Central memory CD8-positive, alpha-beta T cell (primary cell): ENCODE measurements at regions not wholly inside any gene's neighbourhood (a gene's known extent, or its start where the extent isn't known, plus 50 kb on each side); places are given as distances from the start of the nearest gene placed in this dataset.

Source experiments
- ATAC-seq: fragments of 150-1000 bp; cut with Tn5 transposase; replicated peaks from 2 replicates; pipeline ENCODE4 v1.10.0; 2022; ENCODE audit warnings: mild to moderate bottlenecking, moderate FRiP score, moderate number of reproducible peaks; ENCODE audit not compliant: poor library complexity, severe bottlenecking; ENCODE audit errors: extremely low read depth
- DNase-seq, 2 donors: peaks; one replicate each; pipeline ENCODE4 v3.0.0; 2021; ENCODE audit warnings: low spot score in 2 of 2
- H3K27ac Mint-ChIP-seq: one replicate; pipeline ENCODE4 v1.8.0; 2022; ENCODE audit warnings: low read depth, mild to moderate bottlenecking, moderate library complexity, mixed read lengths
- H3K27me3 Mint-ChIP-seq: one replicate; pipeline ENCODE4 v1.8.0; 2022; ENCODE audit warnings: mixed read lengths
- H3K36me3 Mint-ChIP-seq: one replicate; pipeline ENCODE4 v1.8.0; 2022; ENCODE audit warnings: mild to moderate bottlenecking, moderate library complexity, mixed read lengths; ENCODE audit not compliant: insufficient read depth
- H3K4me1 Mint-ChIP-seq: one replicate; pipeline ENCODE4 v1.8.0; 2022; ENCODE audit warnings: mixed read lengths
- H3K4me3 Mint-ChIP-seq: one replicate; pipeline ENCODE4 v1.8.0; 2022; ENCODE audit warnings: mild to moderate bottlenecking, moderate library complexity, mixed read lengths
- H3K9me3 Mint-ChIP-seq: one replicate; pipeline ENCODE4 v1.8.0; 2022; ENCODE audit warnings: mixed read lengths

DNA sequence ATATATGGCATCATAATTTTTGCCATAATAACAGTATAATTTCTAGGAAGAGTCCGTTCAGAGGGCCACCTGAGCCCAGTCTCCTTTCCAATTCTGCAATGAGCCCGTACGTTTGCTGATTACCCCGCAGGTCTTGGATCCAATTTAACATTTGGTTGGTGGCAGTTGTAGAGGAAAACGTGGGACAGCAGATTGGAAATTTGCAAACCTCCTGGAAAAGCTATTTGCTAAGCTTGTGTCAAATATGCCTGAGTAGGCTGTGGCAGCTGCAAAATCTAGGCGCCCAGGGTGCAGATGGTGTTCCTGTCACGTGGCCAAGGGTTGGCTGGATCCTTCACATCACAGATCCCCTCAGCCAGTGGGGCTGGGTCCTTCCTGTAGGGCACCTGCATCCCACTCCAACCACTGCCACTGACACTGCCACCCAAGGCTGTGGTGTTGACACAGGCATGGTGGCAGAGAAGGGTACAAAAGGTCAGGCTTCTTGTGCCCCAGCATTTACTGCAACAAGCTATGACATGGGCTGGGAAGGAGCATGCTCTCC is 174.8 kb upstream of the SYT6 start:
- Mint-ChIP-seq H3K27me3 (no peaks in the 10 kb centered on the region), H3K9me3 (no peaks in the 10 kb centered on the region), H3K4me1 (peaks cover 56% of the 10 kb centered on the region), H3K4me3 (no peak overlapping the region), H3K36me3 (no peaks in the 10 kb centered on the region), H3K27ac (no peak overlapping the region)
- no peak for DNase-seq
- ATAC-seq, result no peak

DNA sequence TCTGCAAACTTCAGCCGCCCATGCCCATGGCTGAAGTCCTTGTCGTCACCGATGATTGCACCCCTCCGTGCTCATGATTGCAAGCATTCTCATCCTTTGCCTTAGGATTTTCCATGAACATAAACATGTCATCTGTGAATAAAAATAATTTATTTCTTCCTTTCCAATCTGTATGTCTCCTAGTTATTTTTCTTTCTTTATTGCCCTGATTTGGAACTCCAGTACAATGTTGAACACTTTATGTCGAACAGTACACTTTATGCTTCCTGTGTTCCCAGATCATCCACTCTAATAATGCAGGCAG is 170.9 kb upstream of the SYT6 start:
- Mint-ChIP-seq H3K4me1 (peaks cover 21% of the 10 kb centered on the region), H3K27ac (no peak overlapping the region), H3K9me3 (no peaks in the 10 kb centered on the region), H3K4me3 (no peak overlapping the region), H3K27me3 (no peaks in the 10 kb centered on the region), H3K36me3 (no peaks in the 10 kb centered on the region)
- ATAC-seq (no peak), DNase-seq (no peak)

DNA sequence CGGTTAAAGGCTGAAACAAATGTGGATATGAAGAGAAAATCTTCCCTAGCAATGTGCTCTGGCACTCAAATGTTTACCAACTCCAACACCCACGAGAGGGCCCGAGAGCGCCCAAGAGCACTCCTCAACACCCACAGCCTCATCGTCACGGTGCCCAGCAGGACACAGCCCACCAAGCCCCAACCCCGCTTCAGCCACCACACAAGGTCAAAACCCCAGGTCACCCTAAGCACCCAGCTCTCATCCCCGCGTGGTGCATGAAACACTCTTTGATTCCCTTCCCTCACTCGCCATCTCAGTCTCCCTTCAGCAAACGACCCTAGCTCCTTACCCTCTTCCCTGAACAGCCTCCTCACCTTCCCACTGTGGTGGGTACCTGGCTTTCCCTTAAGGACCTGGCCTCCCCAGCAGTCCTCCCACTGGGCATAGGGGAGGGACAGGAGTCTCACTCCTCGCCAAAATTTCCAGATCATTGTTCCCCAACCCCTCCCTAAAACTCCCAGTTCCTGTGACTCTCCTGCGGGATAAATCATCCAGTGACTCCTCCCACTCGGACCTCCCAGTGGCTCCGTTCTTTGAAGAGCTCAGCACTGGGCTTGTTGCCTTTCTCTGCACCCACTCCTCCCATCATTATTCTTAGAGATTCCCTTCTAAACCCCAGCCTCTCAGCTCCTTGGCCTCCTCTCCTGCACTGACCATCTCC is 170.4 kb upstream of the SYT6 start:
- Mint-ChIP-seq H3K4me3 (no peak overlapping the region), H3K36me3 (no peaks in the 10 kb centered on the region), H3K27me3 (no peaks in the 10 kb centered on the region), H3K27ac (no peak overlapping the region), H3K4me1 (peaks cover 16% of the 10 kb centered on the region), H3K9me3 (no peaks in the 10 kb centered on the region)
- DNase-seq (no peak), ATAC-seq (no peak)

DNA sequence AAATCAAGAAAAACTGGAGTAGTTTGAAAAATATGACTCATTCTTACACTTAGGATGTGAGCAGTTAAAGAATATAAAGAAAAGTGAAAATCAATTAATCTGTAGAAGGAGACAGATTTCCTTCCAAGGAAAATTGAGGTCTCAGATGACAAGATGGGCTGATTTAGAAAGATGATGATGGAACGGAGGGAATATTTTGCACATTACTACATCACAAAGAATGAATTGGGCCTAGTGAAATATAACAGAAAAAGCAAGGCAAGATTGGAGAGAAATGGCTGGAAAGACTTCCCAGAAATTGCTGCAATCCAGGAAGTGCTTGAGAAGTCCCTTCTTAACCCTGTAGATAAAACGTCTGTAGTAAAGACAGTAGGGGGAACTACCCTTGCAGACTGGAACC is 169.1 kb upstream of the SYT6 start:
- no peaks in the 10 kb centered on the region for H3K36me3 Mint-ChIP-seq
- no peak overlapping the region for H3K27ac Mint-ChIP-seq
- no peaks in the 10 kb centered on the region for H3K9me3 Mint-ChIP-seq
- peaks cover 8% of the 10 kb centered on the region for H3K4me1 Mint-ChIP-seq
- H3K27me3 Mint-ChIP-seq, result no peaks in the 10 kb centered on the region
- ATAC-seq (no peak), DNase-seq (no peak)
- no peak overlapping the region for H3K4me3 Mint-ChIP-seq

DNA sequence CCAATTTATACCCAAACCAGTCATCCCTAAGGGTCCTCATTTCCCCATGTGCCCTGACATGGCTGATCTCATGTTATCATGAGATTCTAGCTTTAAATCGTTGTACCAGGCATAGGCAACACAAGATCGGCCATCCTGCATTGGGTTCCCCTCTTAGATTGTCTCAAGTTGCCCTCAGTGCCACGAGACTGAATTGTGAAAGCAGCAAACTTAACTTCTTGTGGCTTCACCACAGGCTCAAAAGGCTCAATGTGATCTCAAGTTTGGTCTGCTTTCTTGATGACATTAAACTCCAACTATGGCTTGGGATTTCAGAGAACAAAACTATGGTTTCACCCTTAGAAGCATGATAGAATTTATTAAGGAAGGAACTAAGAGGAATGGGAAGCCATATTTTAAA is 168.5 kb upstream of the SYT6 start:
- no peaks in the 10 kb centered on the region for H3K9me3 Mint-ChIP-seq
- no peaks in the 10 kb centered on the region for H3K27me3 Mint-ChIP-seq
- H3K4me3 Mint-ChIP-seq, result no peak overlapping the region
- H3K27ac Mint-ChIP-seq, result no peak overlapping the region
- no peak for DNase-seq
- ATAC-seq, result no peak
- H3K4me1 Mint-ChIP-seq, result peaks cover 5% of the 10 kb centered on the region
- no peaks in the 10 kb centered on the region for H3K36me3 Mint-ChIP-seq

DNA sequence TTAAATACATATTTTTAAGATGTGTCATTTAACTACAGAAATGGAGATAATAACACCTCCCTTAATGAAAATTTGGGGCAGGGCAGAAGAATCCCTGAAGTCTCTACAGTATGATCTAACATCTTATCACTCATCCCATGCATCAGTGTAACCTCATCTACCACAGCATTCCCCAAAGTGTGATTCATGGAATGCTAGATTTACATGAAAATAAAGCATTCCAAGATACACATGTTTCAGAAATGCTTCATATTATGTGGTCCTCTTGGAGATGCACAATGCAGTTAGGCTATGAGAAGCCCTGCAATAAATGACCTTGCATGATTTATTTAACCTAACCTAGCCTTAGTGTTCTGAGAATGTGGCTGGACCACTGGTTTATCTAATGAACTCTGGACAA is 166.9 kb upstream of the SYT6 start:
- H3K4me1 Mint-ChIP-seq, result peaks cover 5% of the 10 kb centered on the region
- H3K36me3 Mint-ChIP-seq, result no peaks in the 10 kb centered on the region
- no peaks in the 10 kb centered on the region for H3K27me3 Mint-ChIP-seq
- DNase-seq (no peak), ATAC-seq (no peak)
- H3K9me3 Mint-ChIP-seq, result no peaks in the 10 kb centered on the region
- H3K27ac Mint-ChIP-seq, result no peak overlapping the region
- no peak overlapping the region for H3K4me3 Mint-ChIP-seq

DNA sequence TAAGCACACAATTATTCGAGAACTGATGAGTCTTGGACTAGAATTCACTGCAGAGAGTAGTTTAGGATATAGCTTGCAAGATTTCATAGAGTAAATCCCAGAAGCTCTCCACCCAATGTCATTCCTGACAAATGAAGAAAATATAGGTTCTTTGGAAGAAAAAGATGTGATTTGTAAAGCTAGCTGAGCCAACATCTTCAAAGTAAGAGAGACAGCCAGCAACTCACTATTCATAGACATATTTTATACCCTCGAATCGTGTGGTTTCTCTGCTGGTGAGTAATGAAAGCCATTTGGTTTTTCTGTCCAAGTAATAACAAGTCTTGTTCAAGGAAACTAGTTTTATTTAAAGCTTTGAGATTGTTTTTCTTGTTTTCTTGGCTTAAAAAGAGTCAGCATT is 165.7 kb upstream of the SYT6 start:
- peaks cover 5% of the 10 kb centered on the region for H3K4me1 Mint-ChIP-seq
- H3K36me3 Mint-ChIP-seq, result no peaks in the 10 kb centered on the region
- no peaks in the 10 kb centered on the region for H3K9me3 Mint-ChIP-seq
- no peak overlapping the region for H3K4me3 Mint-ChIP-seq
- H3K27ac Mint-ChIP-seq, result no peak overlapping the region
- DNase-seq (no peak), ATAC-seq (no peak)
- H3K27me3 Mint-ChIP-seq, result no peaks in the 10 kb centered on the region

DNA sequence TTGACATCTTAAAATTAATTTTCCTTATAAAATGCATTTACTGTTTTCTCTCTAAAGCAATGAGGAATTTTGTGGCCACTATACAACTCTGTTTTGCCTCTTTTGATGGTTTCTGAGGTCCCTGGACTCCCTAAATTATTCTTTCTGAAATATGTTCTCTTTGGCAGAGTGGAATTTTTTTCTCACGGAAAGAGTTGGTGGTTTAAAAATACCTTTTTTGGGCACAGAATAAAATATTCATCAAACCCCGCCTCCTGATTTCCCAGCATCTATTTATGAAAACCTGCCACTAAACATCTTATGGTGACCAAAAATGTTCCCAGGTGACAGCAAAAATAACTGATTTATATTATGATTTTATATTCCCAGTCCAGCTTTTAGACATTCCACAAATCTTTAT is 165.3 kb upstream of the SYT6 start:
- Mint-ChIP-seq H3K36me3 (no peaks in the 10 kb centered on the region), H3K27ac (no peak overlapping the region), H3K4me1 (peaks cover 5% of the 10 kb centered on the region), H3K4me3 (no peak overlapping the region), H3K27me3 (no peaks in the 10 kb centered on the region), H3K9me3 (no peaks in the 10 kb centered on the region)
- DNase-seq, result no peak
- no peak for ATAC-seq

DNA sequence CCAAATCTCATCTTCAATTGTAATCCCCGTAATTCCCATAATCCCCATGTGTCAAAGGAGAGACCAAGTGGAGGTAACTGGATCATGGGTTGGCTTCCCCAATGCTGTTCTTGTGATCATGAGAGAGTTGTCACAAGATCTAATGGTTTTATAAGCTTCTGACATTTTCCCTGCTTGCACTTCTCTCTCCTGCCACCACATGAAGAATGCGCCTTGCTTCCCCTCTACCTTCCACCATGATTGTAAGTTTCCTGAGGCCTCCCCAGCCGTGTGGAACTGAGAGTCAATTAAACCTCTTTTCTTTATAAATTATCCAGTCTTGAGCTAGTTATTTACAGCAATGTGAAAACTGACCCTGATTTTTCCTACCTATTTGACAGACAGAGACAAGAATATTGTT is 162.5 kb upstream of the SYT6 start:
- H3K4me1 Mint-ChIP-seq, result peaks cover 5% of the 10 kb centered on the region
- no peaks in the 10 kb centered on the region for H3K27me3 Mint-ChIP-seq
- peaks cover 2% of the 10 kb centered on the region for H3K36me3 Mint-ChIP-seq
- no peaks in the 10 kb centered on the region for H3K9me3 Mint-ChIP-seq
- ATAC-seq, result no peak
- peak overlapping the region; percentile 11 for H3K27ac Mint-ChIP-seq
- DNase-seq, result no peak
- H3K4me3 Mint-ChIP-seq, result no peak overlapping the region

DNA sequence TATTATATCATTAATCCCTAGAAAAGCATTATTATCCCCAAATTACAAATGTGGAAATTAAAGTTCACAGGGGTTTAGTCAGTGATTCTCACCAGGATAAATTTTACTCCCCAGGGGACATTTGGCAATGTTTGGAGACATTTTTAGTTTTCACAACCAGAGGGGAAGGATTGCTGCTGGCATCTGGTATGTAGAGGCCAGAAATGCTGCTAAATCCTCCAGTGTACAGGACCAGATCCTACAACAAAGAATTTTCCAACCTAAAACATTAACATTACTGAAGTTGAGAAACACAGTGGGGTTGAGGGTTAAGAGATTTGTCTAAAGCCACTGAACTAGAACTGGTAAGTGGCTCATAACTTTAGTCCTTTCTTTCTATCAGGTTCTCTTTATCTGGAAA is 162.0 kb upstream of the SYT6 start:
- no peaks in the 10 kb centered on the region for H3K27me3 Mint-ChIP-seq
- peak overlapping the region; percentile 11 for H3K27ac Mint-ChIP-seq
- peaks cover 7% of the 10 kb centered on the region for H3K4me1 Mint-ChIP-seq
- H3K9me3 Mint-ChIP-seq, result no peaks in the 10 kb centered on the region
- no peak for DNase-seq
- H3K36me3 Mint-ChIP-seq, result peaks cover 2% of the 10 kb centered on the region
- ATAC-seq, result no peak
- H3K4me3 Mint-ChIP-seq, result no peak overlapping the region

DNA sequence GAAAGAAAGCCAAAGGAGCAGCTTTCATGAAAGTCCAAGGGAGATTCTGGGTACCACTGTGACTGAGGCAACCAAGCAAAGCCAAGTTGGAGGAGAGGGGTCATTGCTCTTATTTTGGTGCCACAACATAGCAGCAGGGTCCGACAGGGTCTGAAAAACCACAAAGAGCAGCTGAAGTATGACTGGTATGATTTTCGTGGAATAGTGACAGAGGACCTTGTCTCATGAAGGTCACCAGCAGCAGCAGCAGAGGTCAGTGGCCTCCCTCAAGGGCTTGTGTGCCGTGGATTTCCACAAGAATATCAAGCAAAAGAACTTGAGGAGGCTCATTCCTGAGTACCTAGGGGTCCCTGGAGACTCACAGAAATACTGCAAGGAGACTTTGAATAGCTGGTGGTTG is 160.9 kb upstream of the SYT6 start:
- H3K9me3 Mint-ChIP-seq, result no peaks in the 10 kb centered on the region
- no peaks in the 10 kb centered on the region for H3K27me3 Mint-ChIP-seq
- peaks cover 2% of the 10 kb centered on the region for H3K36me3 Mint-ChIP-seq
- ATAC-seq (no peak), DNase-seq (no peak)
- H3K4me1 Mint-ChIP-seq, result peaks cover 9% of the 10 kb centered on the region
- H3K4me3 Mint-ChIP-seq, result no peak overlapping the region
- no peak overlapping the region for H3K27ac Mint-ChIP-seq

DNA sequence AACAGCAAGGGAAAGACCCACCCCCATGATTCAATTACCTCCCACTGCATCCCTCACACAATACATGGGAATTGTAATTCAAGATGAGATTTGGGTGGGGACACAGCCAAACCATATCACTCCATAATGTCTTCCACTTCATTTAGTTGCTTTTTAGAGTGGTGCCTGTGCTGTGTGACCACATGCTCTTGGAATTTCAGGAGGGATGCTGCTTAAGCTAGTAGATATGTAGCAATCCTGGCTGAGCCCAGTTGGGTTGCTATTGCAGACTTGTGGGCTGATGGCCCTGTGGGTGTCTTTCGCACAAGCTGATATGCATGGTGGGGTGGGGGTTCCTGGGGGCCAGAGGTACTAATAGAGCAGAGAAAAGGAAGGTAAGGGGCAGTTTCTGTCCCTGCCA is 160.4 kb upstream of the SYT6 start:
- H3K36me3 Mint-ChIP-seq, result peaks cover 2% of the 10 kb centered on the region
- ATAC-seq, result no peak
- no peak overlapping the region for H3K4me3 Mint-ChIP-seq
- no peaks in the 10 kb centered on the region for H3K27me3 Mint-ChIP-seq
- H3K27ac Mint-ChIP-seq, result no peak overlapping the region
- no peak for DNase-seq
- no peaks in the 10 kb centered on the region for H3K9me3 Mint-ChIP-seq
- peaks cover 9% of the 10 kb centered on the region for H3K4me1 Mint-ChIP-seq

DNA sequence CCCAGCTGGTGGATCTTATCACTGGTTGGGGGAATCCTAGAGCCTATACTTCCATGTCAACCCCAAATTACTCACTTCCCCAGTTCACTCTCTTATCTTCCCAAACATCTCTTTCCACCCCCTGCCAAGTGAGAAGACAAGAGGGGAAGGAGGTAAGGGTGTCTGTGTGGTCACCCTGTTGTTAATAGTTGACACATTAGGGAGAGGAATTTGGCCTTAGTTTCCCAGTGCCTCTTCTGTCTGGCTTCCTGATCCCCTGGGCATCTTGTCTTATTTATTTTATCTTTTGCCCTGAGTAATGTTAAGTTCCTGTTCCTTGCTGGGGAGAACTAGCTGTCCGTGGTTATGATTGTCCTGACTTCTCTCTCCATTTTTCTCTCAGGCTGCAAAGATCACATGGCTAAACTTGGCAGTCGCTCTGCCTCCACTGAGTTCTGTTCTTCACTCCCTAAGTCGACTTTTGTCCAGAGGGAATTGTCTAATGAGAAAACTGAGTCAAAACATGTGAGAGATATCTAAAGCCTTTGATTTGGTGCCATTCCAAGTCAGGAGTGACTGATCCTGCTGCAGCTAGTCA is 157.1 kb upstream of the SYT6 start:
- no peak for DNase-seq

More for the DNA sequence above, 157.1 kb upstream of the SYT6 start:
- H3K9me3 Mint-ChIP-seq, result no peaks in the 10 kb centered on the region
- H3K4me3 Mint-ChIP-seq, result no peak overlapping the region
- no peak overlapping the region for H3K27ac Mint-ChIP-seq
- no peaks in the 10 kb centered on the region for H3K27me3 Mint-ChIP-seq
- peaks cover 2% of the 10 kb centered on the region for H3K36me3 Mint-ChIP-seq
- peaks cover 9% of the 10 kb centered on the region for H3K4me1 Mint-ChIP-seq
- ATAC-seq, result no peak
